Panc1 (cell line): ENCODE measurements at regions not wholly inside any gene's neighbourhood (a gene's known extent, or its start where the extent isn't known, plus 50 kb on each side); places are given as distances from the start of the nearest gene placed in this dataset.

Source experiments
- ATAC-seq: fragments of 200-7000 bp; cut with Tn5 transposase; 2 replicates; pipeline ENCODE4 v1.9.1; 2020; ENCODE audit warnings: mild to moderate bottlenecking, moderate library complexity
- BruUV-seq: library from RNA; stranded (reverse); fragments of 400-500 nt; replicated peaks from 2 replicates; lab custom pipeline; 2021; lab: Mats Ljungman, UMichigan
- CTCF ChIA-PET: fragments of 300-600 bp; sonication (Branson Sonifier 250); formaldehyde crosslinking; loops from one replicate; lab custom pipeline; 2022; ENCODE audit warnings: antibody characterized with exemption; lab: Charles Lee
- POLR2A ChIA-PET: fragments of 300-600 bp; sonication (Branson Sonifier 250); formaldehyde crosslinking; loops from one replicate; lab custom pipeline; 2022; ENCODE audit warnings: antibody characterized with exemption; lab: Charles Lee
- DNase-seq: peaks from one replicate; pipeline ENCODE4 v3.0.0-alpha.2; 2010; ENCODE audit warnings: low read depth, low spot score
- H3K27ac ChIP-seq: 2 replicates; pipeline ENCODE4 v1.5.1; 2011; ENCODE audit warnings: mild to moderate bottlenecking, low read length, inconsistent platforms
- H3K27me3 ChIP-seq: fragments of 200-500 bp; sonication (Bioruptor generic); 2 replicates; pipeline ENCODE4 v1.6.0; 2014; ENCODE audit warnings: low read length, inconsistent platforms; ENCODE audit not compliant: control insufficient read depth, insufficient read depth
- H3K36me3 ChIP-seq: fragments of 200-500 bp; sonication (Bioruptor generic); 2 replicates; pipeline ENCODE4 v1.5.1; 2014; ENCODE audit warnings: inconsistent platforms, mild to moderate bottlenecking, low read length, moderate library complexity; ENCODE audit not compliant: control insufficient read depth, insufficient read depth
- H3K4me1 ChIP-seq: 2 replicates; pipeline ENCODE4 v1.5.1; 2011; ENCODE audit warnings: inconsistent platforms, mild to moderate bottlenecking, low read length, moderate library complexity; ENCODE audit not compliant: control insufficient read depth, insufficient read depth
- H3K4me3 ChIP-seq, 2 experiments: 2 replicates each; pipeline ENCODE4 v1.5.1; 2011 to 2012; ENCODE audit warnings: low read depth in 2 of 2, low read length in 2 of 2, mild to moderate bottlenecking in 2 of 2, inconsistent platforms in 1 of 2, moderate library complexity in 1 of 2
- H3K9me3 ChIP-seq: fragments of 200-500 bp; sonication (Bioruptor generic); 2 replicates; pipeline ENCODE4 v1.5.1; 2014; ENCODE audit warnings: low read depth, mild to moderate bottlenecking, inconsistent platforms, low read length, moderate library complexity; ENCODE audit not compliant: control insufficient read depth, insufficient read depth
- POLR2AphosphoS5 ChIP-seq: IDR thresholded peaks from 2 replicates; pipeline ENCODE4 v1.6.1; 2012; ENCODE audit warnings: mild to moderate bottlenecking, low read depth, low read length, moderate library complexity
- SIN3A ChIP-seq: IDR thresholded peaks from 2 replicates; pipeline ENCODE4 v1.6.1; 2012; ENCODE audit warnings: low read depth, mild to moderate bottlenecking, low read length, moderate library complexity, borderline replicate concordance; ENCODE audit not compliant: insufficient read depth
- TCF7L2 ChIP-seq: IDR thresholded peaks from 2 replicates; pipeline ENCODE4 v1.6.1; 2011; ENCODE audit warnings: mild to moderate bottlenecking, low read depth, low read length, inconsistent platforms
- in situ Hi-C: cut with HindIII; loops from 2 replicates; pipeline ENCODE4 v1.10.0; 2016; ENCODE audit warnings: low sequenced_read_pairs, low pct_unique_long_range_greater_than_20kb
- intact Hi-C: fragments of 100-400 bp; cut with micrococcal nuclease; formaldehyde crosslinking; loops from one replicate; pipeline ENCODE4 v1.10.0; 2022; ENCODE audit not compliant: unreplicated experiment
- TF ChIP-seq, protein P1 (sequence below), 2 experiments: IDR thresholded peaks; 2 replicates each; pipeline ENCODE4 v1.6.1; 2011 to 2012; ENCODE audit warnings: low read depth in 2 of 2, control low read depth in 1 of 2, low read length in 1 of 2, mild to moderate bottlenecking in 1 of 2, moderate library complexity in 1 of 2; ENCODE audit not compliant: insufficient read depth in 1 of 2
- TF ChIP-seq, protein P2 (sequence below): fragments of 450-650 bp; IDR thresholded peaks from 2 replicates; pipeline ENCODE4 v1.5.1; 2017; ENCODE audit warnings: mild to moderate bottlenecking

DNA sequence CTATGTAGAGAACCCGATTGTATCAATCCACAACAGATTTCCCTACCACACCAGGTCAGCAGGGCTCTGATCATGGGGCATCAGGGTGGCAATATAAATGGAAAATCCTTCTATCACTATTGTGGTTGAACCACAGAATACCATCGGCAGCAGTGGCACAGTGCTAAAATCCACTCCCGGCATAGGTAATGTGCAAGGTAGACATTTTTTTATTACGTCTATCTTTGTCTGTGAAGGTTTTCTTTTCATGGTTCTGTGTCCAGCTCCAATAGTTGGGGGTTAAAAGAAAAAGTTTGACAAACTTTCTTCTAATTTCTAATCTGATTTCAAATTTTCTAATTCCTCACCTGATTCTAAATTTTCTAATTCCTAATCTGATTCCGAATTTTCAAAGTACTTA is 302.7 kb upstream of the PREP start:
- DNase-seq = no peak
- ChIA-PET CTCF (no interaction called here), POLR2A (no interaction called here)
- no peak for TF ChIP-seq TCF7L2
- TF ChIP-seq POLR2AphosphoS5 = no peak
- no peak for TF ChIP-seq SIN3A
- TF ChIP-seq, protein P1, sequence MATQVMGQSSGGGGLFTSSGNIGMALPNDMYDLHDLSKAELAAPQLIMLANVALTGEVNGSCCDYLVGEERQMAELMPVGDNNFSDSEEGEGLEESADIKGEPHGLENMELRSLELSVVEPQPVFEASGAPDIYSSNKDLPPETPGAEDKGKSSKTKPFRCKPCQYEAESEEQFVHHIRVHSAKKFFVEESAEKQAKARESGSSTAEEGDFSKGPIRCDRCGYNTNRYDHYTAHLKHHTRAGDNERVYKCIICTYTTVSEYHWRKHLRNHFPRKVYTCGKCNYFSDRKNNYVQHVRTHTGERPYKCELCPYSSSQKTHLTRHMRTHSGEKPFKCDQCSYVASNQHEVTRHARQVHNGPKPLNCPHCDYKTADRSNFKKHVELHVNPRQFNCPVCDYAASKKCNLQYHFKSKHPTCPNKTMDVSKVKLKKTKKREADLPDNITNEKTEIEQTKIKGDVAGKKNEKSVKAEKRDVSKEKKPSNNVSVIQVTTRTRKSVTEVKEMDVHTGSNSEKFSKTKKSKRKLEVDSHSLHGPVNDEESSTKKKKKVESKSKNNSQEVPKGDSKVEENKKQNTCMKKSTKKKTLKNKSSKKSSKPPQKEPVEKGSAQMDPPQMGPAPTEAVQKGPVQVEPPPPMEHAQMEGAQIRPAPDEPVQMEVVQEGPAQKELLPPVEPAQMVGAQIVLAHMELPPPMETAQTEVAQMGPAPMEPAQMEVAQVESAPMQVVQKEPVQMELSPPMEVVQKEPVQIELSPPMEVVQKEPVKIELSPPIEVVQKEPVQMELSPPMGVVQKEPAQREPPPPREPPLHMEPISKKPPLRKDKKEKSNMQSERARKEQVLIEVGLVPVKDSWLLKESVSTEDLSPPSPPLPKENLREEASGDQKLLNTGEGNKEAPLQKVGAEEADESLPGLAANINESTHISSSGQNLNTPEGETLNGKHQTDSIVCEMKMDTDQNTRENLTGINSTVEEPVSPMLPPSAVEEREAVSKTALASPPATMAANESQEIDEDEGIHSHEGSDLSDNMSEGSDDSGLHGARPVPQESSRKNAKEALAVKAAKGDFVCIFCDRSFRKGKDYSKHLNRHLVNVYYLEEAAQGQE (IDR thresholded peaks at IDR 0.05; ENCODE audit: insufficient read depth in 1 of 2, low read depth in 2 of 2, low read length in 1 of 2) = no peak
- TF ChIP-seq, protein P2, sequence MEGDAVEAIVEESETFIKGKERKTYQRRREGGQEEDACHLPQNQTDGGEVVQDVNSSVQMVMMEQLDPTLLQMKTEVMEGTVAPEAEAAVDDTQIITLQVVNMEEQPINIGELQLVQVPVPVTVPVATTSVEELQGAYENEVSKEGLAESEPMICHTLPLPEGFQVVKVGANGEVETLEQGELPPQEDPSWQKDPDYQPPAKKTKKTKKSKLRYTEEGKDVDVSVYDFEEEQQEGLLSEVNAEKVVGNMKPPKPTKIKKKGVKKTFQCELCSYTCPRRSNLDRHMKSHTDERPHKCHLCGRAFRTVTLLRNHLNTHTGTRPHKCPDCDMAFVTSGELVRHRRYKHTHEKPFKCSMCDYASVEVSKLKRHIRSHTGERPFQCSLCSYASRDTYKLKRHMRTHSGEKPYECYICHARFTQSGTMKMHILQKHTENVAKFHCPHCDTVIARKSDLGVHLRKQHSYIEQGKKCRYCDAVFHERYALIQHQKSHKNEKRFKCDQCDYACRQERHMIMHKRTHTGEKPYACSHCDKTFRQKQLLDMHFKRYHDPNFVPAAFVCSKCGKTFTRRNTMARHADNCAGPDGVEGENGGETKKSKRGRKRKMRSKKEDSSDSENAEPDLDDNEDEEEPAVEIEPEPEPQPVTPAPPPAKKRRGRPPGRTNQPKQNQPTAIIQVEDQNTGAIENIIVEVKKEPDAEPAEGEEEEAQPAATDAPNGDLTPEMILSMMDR = no peak
- Histone ChIP-seq H3K27ac (no peak overlapping the region), H3K9me3 (peaks cover 4% of the 10 kb centered on the region; the same call in 1 of the 2 replicates), H3K27me3 (no peaks in the 10 kb centered on the region), H3K36me3 (no peaks in the 10 kb centered on the region), H3K4me1 (no peaks in the 10 kb centered on the region), H3K4me3 (no peak overlapping the region)
- ATAC-seq = no peak
- in situ Hi-C loops (no loop called here), intact Hi-C loops (no loop called here)
- no TSS peak for BruUV-seq

DNA sequence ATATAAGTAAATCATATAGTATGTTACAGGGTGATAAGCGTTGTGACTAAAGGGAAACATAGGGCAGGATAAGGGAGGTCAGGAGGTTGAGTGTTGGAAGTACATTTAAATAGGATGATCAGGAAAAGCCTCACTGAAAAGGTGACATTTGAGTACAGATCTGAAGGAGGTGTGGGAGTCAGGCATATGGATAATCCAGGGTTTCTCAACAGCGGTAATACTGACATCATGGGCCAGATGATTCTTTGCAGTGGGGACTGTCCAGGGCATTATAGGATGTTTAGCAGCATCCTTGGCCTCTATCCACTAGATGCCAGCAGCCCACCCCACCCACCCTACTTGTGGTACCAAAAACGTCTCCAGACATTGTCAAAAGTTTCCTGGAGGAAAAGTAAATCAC is 292.6 kb upstream of the PREP start:
- H3K27me3 ChIP-seq = no peaks in the 10 kb centered on the region
- in situ Hi-C loops (no loop called here), intact Hi-C loops (no loop called here)
- no peak for DNase-seq
- H3K4me1 ChIP-seq = no peaks in the 10 kb centered on the region
- TF ChIP-seq, protein P1 (IDR thresholded peaks at IDR 0.05; ENCODE audit: insufficient read depth in 1 of 2, low read depth in 2 of 2, low read length in 1 of 2) = no peak
- TF ChIP-seq, protein P2 = no peak
- no peak for TF ChIP-seq TCF7L2
- TF ChIP-seq SIN3A = no peak
- TF ChIP-seq POLR2AphosphoS5 = no peak
- BruUV-seq = no TSS peak
- H3K4me3 ChIP-seq = no peak overlapping the region
- POLR2A ChIA-PET = no interaction called here
- CTCF ChIA-PET = no interaction called here
- no peak for ATAC-seq
- no peak overlapping the region for H3K27ac ChIP-seq
- no peaks in the 10 kb centered on the region for H3K36me3 ChIP-seq
- no peaks in the 10 kb centered on the region for H3K9me3 ChIP-seq
